ENCODE measurements at regions not wholly inside any gene's neighbourhood (a gene's known extent, or its start where the extent isn't known, plus 50 kb on each side); places are given as distances from the start of the nearest gene placed in this dataset.

- no peak overlapping the region for H3K4me3 ChIP-seq (ENCODE audit: low read depth, low read length)
Measured at GRCh38 chr1:81032374-81032773, 768.4 kb upstream of the ADGRL2 start.

- no peak overlapping the region for H3K4me3 ChIP-seq (ENCODE audit: low read depth, low read length)
Measured at GRCh38 chr1:81030441-81030840, 770.3 kb upstream of the ADGRL2 start.

- H3K4me3 ChIP-seq (ENCODE audit: low read depth, low read length): no peak overlapping the region
Measured at GRCh38 chr1:81029266-81029665, 771.5 kb upstream of the ADGRL2 start.

GRCh38 chr1:81023187-81023724 lies 777.5 kb upstream of the ADGRL2 start:
- H3K4me3 ChIP-seq (ENCODE audit: low read depth, low read length): no peak overlapping the region

GRCh38 chr1:81021134-81021533 lies 779.6 kb upstream of the ADGRL2 start:
- H3K4me3 ChIP-seq (ENCODE audit: low read depth, low read length): no peak overlapping the region

GRCh38 chr1:81020506-81020905 lies 780.2 kb upstream of the ADGRL2 start:
- no peak overlapping the region for H3K4me3 ChIP-seq (ENCODE audit: low read depth, low read length)

GRCh38 chr1:81010126-81010525 lies 790.6 kb upstream of the ADGRL2 start:
- no peak overlapping the region for H3K4me3 ChIP-seq (ENCODE audit: low read depth, low read length)

GRCh38 chr1:81008293-81008692 lies 792.4 kb upstream of the ADGRL2 start:
- no peak overlapping the region for H3K4me3 ChIP-seq (ENCODE audit: low read depth, low read length)

GRCh38 chr1:81007024-81007423 lies 793.7 kb upstream of the ADGRL2 start:
- H3K4me3 ChIP-seq (ENCODE audit: low read depth, low read length): no peak overlapping the region

- no peak overlapping the region for H3K4me3 ChIP-seq (ENCODE audit: low read depth, low read length)
Measured at GRCh38 chr1:81006502-81006901, 794.2 kb upstream of the ADGRL2 start.

- H3K4me3 ChIP-seq (ENCODE audit: low read depth, low read length): no peak overlapping the region
Measured at GRCh38 chr1:81004011-81004410, 796.7 kb upstream of the ADGRL2 start.

- no peak overlapping the region for H3K4me3 ChIP-seq (ENCODE audit: low read depth, low read length)
Measured at GRCh38 chr1:80994934-80995333, 805.8 kb upstream of the ADGRL2 start.

GRCh38 chr1:80994038-80994437 lies 806.7 kb upstream of the ADGRL2 start:
- H3K4me3 ChIP-seq (ENCODE audit: low read depth, low read length): no peak overlapping the region

- H3K4me3 ChIP-seq (ENCODE audit: low read depth, low read length): no peak overlapping the region
Measured at GRCh38 chr1:80993154-80993980, 807.4 kb upstream of the ADGRL2 start.

GRCh38 chr1:80989455-80989854 lies 811.3 kb upstream of the ADGRL2 start:
- no peak overlapping the region for H3K4me3 ChIP-seq (ENCODE audit: low read depth, low read length)

- no peak overlapping the region for H3K4me3 ChIP-seq (ENCODE audit: low read depth, low read length)
Measured at GRCh38 chr1:80988926-80989325, 811.8 kb upstream of the ADGRL2 start.

GRCh38 chr1:80987824-80988223 lies 812.9 kb upstream of the ADGRL2 start:
- H3K4me3 ChIP-seq (ENCODE audit: low read depth, low read length): no peak overlapping the region

- no peak overlapping the region for H3K4me3 ChIP-seq (ENCODE audit: low read depth, low read length)
Measured at GRCh38 chr1:80987106-80987505, 813.6 kb upstream of the ADGRL2 start.

- no peak overlapping the region for H3K4me3 ChIP-seq (ENCODE audit: low read depth, low read length)
Measured at GRCh38 chr1:80982831-80983230, 817.9 kb upstream of the ADGRL2 start.

- H3K4me3 ChIP-seq (ENCODE audit: low read depth, low read length): no peak overlapping the region
Measured at GRCh38 chr1:80973101-80973500, 827.6 kb upstream of the ADGRL2 start.

- H3K4me3 ChIP-seq (ENCODE audit: low read depth, low read length): no peak overlapping the region
Measured at GRCh38 chr1:80966266-80966665, 834.5 kb upstream of the ADGRL2 start.

- no peak overlapping the region for H3K4me3 ChIP-seq (ENCODE audit: low read depth, low read length)
Measured at GRCh38 chr1:80962564-80962963, 838.2 kb upstream of the ADGRL2 start.

Measured in iPS-11a (cell line).